ENCODE measurements at regions not wholly inside any gene's neighbourhood (a gene's known extent, or its start where the extent isn't known, plus 50 kb on each side); places are given as distances from the start of the nearest gene placed in this dataset.

- DNase-seq (ENCODE audit: low read depth in 2 of 2), result no peak
These were observed 295.5 kb downstream of the CDH11 start for GRCh38 chr16:64826374-64826773.

- DNase-seq (ENCODE audit: low read depth in 2 of 2), result no peak
These were observed 298.3 kb downstream of the CDH11 start for GRCh38 chr16:64823481-64824075.

- DNase-seq (ENCODE audit: low read depth in 2 of 2), result no peak
These were observed 311.8 kb downstream of the CDH11 start for GRCh38 chr16:64809876-64810629.

GRCh38 chr16:64808474-64808873 lies 313.4 kb downstream of the CDH11 start:
- DNase-seq (ENCODE audit: low read depth in 2 of 2), result no peak

GRCh38 chr16:64791756-64792155 lies 330.1 kb downstream of the CDH11 start:
- DNase-seq (ENCODE audit: low read depth in 2 of 2), result no peak

GRCh38 chr16:64784635-64785034 lies 337.2 kb downstream of the CDH11 start:
- DNase-seq (ENCODE audit: low read depth in 2 of 2), result no peak

- no peak for DNase-seq (ENCODE audit: low read depth in 2 of 2)
These were observed 339.4 kb downstream of the CDH11 start for GRCh38 chr16:64782484-64782883.

- DNase-seq (ENCODE audit: low read depth in 2 of 2), result no peak
These were observed 341.4 kb downstream of the CDH11 start for GRCh38 chr16:64780445-64780844.

GRCh38 chr16:64778777-64779176 lies 343.1 kb downstream of the CDH11 start:
- DNase-seq (ENCODE audit: low read depth in 2 of 2), result no peak

GRCh38 chr16:64773638-64774037 lies 348.2 kb downstream of the CDH11 start:
- DNase-seq (ENCODE audit: low read depth in 2 of 2), result no peak

- no peak for DNase-seq (ENCODE audit: low read depth in 2 of 2)
These were observed 348.7 kb downstream of the CDH11 start for GRCh38 chr16:64773184-64773583.

GRCh38 chr16:64771273-64771672 lies 350.6 kb downstream of the CDH11 start:
- DNase-seq (ENCODE audit: low read depth in 2 of 2), result no peak

GRCh38 chr16:64762211-64762610 lies 359.7 kb downstream of the CDH11 start:
- DNase-seq (ENCODE audit: low read depth in 2 of 2), result no peak

- DNase-seq (ENCODE audit: low read depth in 2 of 2), result no peak
These were observed 367.6 kb downstream of the CDH11 start for GRCh38 chr16:64754279-64754678.

GRCh38 chr16:64751906-64752305 lies 370.0 kb downstream of the CDH11 start:
- no peak for DNase-seq (ENCODE audit: low read depth in 2 of 2)

GRCh38 chr16:64749346-64749745 lies 372.5 kb downstream of the CDH11 start:
- no peak for DNase-seq (ENCODE audit: low read depth in 2 of 2)

- no peak for DNase-seq (ENCODE audit: low read depth in 2 of 2)
These were observed 376.5 kb downstream of the CDH11 start for GRCh38 chr16:64745258-64745930.

GRCh38 chr16:64742455-64743223 lies 379.2 kb downstream of the CDH11 start:
- DNase-seq (ENCODE audit: low read depth in 2 of 2), result no peak

- DNase-seq (ENCODE audit: low read depth in 2 of 2), result no peak
These were observed 381.6 kb downstream of the CDH11 start for GRCh38 chr16:64740261-64740660.

- no peak for DNase-seq (ENCODE audit: low read depth in 2 of 2)
These were observed 383.4 kb downstream of the CDH11 start for GRCh38 chr16:64738321-64738960.

- no peak for DNase-seq (ENCODE audit: low read depth in 2 of 2)
These were observed 385.0 kb downstream of the CDH11 start for GRCh38 chr16:64736857-64737256.

- no peak for DNase-seq (ENCODE audit: low read depth in 2 of 2)
These were observed 390.0 kb downstream of the CDH11 start for GRCh38 chr16:64731891-64732290.
